Prostate gland (tissue), 2 donors: ENCODE measurements at regions not wholly inside any gene's neighbourhood (a gene's known extent, or its start where the extent isn't known, plus 50 kb on each side); places are given as distances from the start of the nearest gene placed in this dataset.

Experiments used
- DNase-seq: peaks from one replicate; pipeline ENCODE4 v3.0.0-alpha.2; 2019; ENCODE audit warnings: low spot score
- H3K27ac ChIP-seq, 2 donors: fragments of 200-600 bp; sonication (generic); 2 replicates each; pipeline ENCODE4 v1.5.1; 2017 to 2019
- H3K27me3 ChIP-seq: fragments of 200-600 bp; sonication (generic); replicated peaks from 2 replicates; pipeline ENCODE4 v1.5.1; 2019; ENCODE audit not compliant: insufficient read depth
- H3K36me3 ChIP-seq, 2 donors: fragments of 200-600 bp; sonication (generic); 1 replicate in 1 of 2; 2 replicates in 1 of 2; pipeline versions ENCODE4 v1.5.1 to v1.8.1; 2017 to 2019
- H3K4me1 ChIP-seq: fragments of 200-600 bp; sonication (generic); replicated peaks from 2 replicates; pipeline ENCODE4 v1.5.1; 2019
- H3K4me3 ChIP-seq, 2 donors: fragments of 200-600 bp; sonication (generic); 2 replicates each; pipeline ENCODE4 v1.5.1; 2017 to 2019
- H3K9me3 ChIP-seq: fragments of 200-600 bp; sonication (generic); 2 replicates; pipeline ENCODE4 v1.5.1; 2017
- CTCF ChIP-seq, 4 experiments: fragments of 200-600 bp in 2 of 4; fragments of 450-650 bp in 2 of 4; sonication (generic) in 2 of 4; IDR thresholded peaks; 1 replicate in 3 of 4; 2 replicates in 1 of 4; pipeline ENCODE4 v1.5.1; 2016 to 2019; ENCODE audit warnings: antibody characterized with exemption in 4 of 4, mild to moderate bottlenecking in 2 of 4, moderate library complexity in 2 of 4
- POLR2A ChIP-seq: fragments of 450-650 bp; IDR thresholded peaks from one replicate; pipeline ENCODE4 v1.6.1; 2016; ENCODE audit warnings: antibody characterized with exemption, mild to moderate bottlenecking
- POLR2AphosphoS5 ChIP-seq: sonication (generic); formaldehyde crosslinking; IDR thresholded peaks from one replicate; pipeline ENCODE4 v1.6.1; 2017; ENCODE audit warnings: antibody characterized with exemption
- WGBS: methylation state at CpG from one replicate; pipeline ENCODE4 v1.1.5; 2018; 5-methylcytosine and 5-hydroxymethylcytosine counted together
- intact Hi-C: fragments of 100-400 bp; cut with DNase I; formaldehyde crosslinking; loops from one replicate; pipeline ENCODE4 v1.14.2; 2022

GRCh38 chr5:124995421-124995820 is 249.0 kb upstream of the ZNF608 start:
- intact Hi-C loops: no loop called here
- Histone ChIP-seq H3K9me3 (no peaks in the 10 kb centered on the region), H3K27ac (no peak overlapping the region), H3K4me1 (no peaks in the 10 kb centered on the region), H3K36me3 (no peaks in the 10 kb centered on the region), H3K27me3 (no peaks in the 10 kb centered on the region), H3K4me3 (no peak overlapping the region)
- DNase-seq: no peak
- 15% methylated on average over 4 of the region's 4 CpGs for WGBS
- TF ChIP-seq POLR2AphosphoS5 (no peak), CTCF (IDR thresholded peaks at IDR 0.05) (no peak), POLR2A (no peak)

- DNase-seq: no peak
- no peak overlapping the region for H3K27ac ChIP-seq
- WGBS: 65% methylated on average over 4 of the region's 4 CpGs
- H3K27me3 ChIP-seq: no peaks in the 10 kb centered on the region
- intact Hi-C loops: no loop called here
- no peak for TF ChIP-seq POLR2A
- TF ChIP-seq POLR2AphosphoS5: no peak
- TF ChIP-seq CTCF (IDR thresholded peaks at IDR 0.05): no peak
- H3K9me3 ChIP-seq: no peaks in the 10 kb centered on the region
- no peak overlapping the region for H3K4me3 ChIP-seq
- no peaks in the 10 kb centered on the region for H3K4me1 ChIP-seq
- H3K36me3 ChIP-seq: no peaks in the 10 kb centered on the region
Measured at GRCh38 chr5:124996023-124996763, 249.8 kb upstream of the ZNF608 start.

- Histone ChIP-seq H3K27me3 (no peaks in the 10 kb centered on the region), H3K4me1 (no peaks in the 10 kb centered on the region), H3K36me3 (no peaks in the 10 kb centered on the region), H3K27ac (no peak overlapping the region), H3K9me3 (no peaks in the 10 kb centered on the region), H3K4me3 (no peak overlapping the region)
- no peak for TF ChIP-seq POLR2A
- no peak for TF ChIP-seq POLR2AphosphoS5
- no peak for TF ChIP-seq CTCF (IDR thresholded peaks at IDR 0.05)
- intact Hi-C loops: no loop called here
- WGBS: 44% methylated on average over 3 of the region's 3 CpGs
- DNase-seq: no peak
Measured at GRCh38 chr5:124996764-124997077, 250.3 kb upstream of the ZNF608 start.

GRCh38 chr5:124997186-124997893 is 250.9 kb upstream of the ZNF608 start:
- H3K27me3 ChIP-seq: no peaks in the 10 kb centered on the region
- no peak for DNase-seq
- WGBS: 81% methylated on average over 3 of the region's 3 CpGs
- H3K4me3 ChIP-seq: no peak overlapping the region
- intact Hi-C loops: no loop called here
- no peak overlapping the region for H3K27ac ChIP-seq
- no peaks in the 10 kb centered on the region for H3K9me3 ChIP-seq
- no peaks in the 10 kb centered on the region for H3K36me3 ChIP-seq
- H3K4me1 ChIP-seq: no peaks in the 10 kb centered on the region
- no peak for TF ChIP-seq POLR2AphosphoS5
- TF ChIP-seq CTCF (IDR thresholded peaks at IDR 0.05): no peak
- TF ChIP-seq POLR2A: no peak

- Histone ChIP-seq H3K36me3 (no peaks in the 10 kb centered on the region), H3K9me3 (no peaks in the 10 kb centered on the region), H3K27ac (no peak overlapping the region), H3K4me1 (no peaks in the 10 kb centered on the region), H3K4me3 (no peak overlapping the region), H3K27me3 (no peaks in the 10 kb centered on the region)
- no peak for TF ChIP-seq POLR2A
- no peak for TF ChIP-seq CTCF (IDR thresholded peaks at IDR 0.05)
- no peak for TF ChIP-seq POLR2AphosphoS5
- WGBS: 86% methylated on average over 1 of the region's 1 CpG
- intact Hi-C loops: no loop called here
- DNase-seq: no peak
Measured at GRCh38 chr5:124998520-124998919, 252.1 kb upstream of the ZNF608 start.
